IPS DF 6.9 (cell line): ENCODE measurements at regions not wholly inside any gene's neighbourhood (a gene's known extent, or its start where the extent isn't known, plus 50 kb on each side); places are given as distances from the start of the nearest gene placed in this dataset.

Source experiments
- DNase-seq: peaks from one replicate; pipeline ENCODE4 v3.0.0-alpha.2; 2013; ENCODE audit warnings: low read depth, low spot score
- H3K27ac ChIP-seq: one replicate; pipeline ENCODE4 v1.5.1; 2013; ENCODE audit warnings: low read length, control low read depth
- H3K27me3 ChIP-seq: 2 replicates; pipeline ENCODE4 v1.6.1; 2013; ENCODE audit warnings: mild to moderate bottlenecking, low read length; ENCODE audit not compliant: control insufficient read depth, insufficient read depth
- H3K36me3 ChIP-seq: 2 replicates; pipeline ENCODE4 v1.6.1; 2013; ENCODE audit warnings: low read length; ENCODE audit not compliant: control insufficient read depth, insufficient read depth
- H3K4me1 ChIP-seq: 2 replicates; pipeline ENCODE4 v1.6.1; 2013; ENCODE audit warnings: low read length; ENCODE audit not compliant: control insufficient read depth, insufficient read depth
- H3K4me3 ChIP-seq: 2 replicates; pipeline ENCODE4 v1.5.1; 2013; ENCODE audit warnings: mild to moderate bottlenecking, low read length
- H3K9me3 ChIP-seq: 2 replicates; pipeline ENCODE4 v1.6.1; 2013; ENCODE audit warnings: low read length, inconsistent platforms; ENCODE audit not compliant: control insufficient read depth, insufficient read depth
- WGBS: extraction: QIAGEN DNeasy Blood & Tissue Kit; methylation state at CpG from one replicate; pipeline ENCODE4 v1.1.7; 2013; ENCODE audit warnings: mixed read lengths, missing lambda C conversion rate; ENCODE audit not compliant: insufficient read length, insufficient coverage; 5-methylcytosine and 5-hydroxymethylcytosine counted together

- WGBS: no CpG with 5 or more reads among the region's 4 CpGs
- Histone ChIP-seq H3K27ac (no peak overlapping the region), H3K27me3 (no peaks in the 10 kb centered on the region), H3K4me3 (no peak overlapping the region), H3K4me1 (no peaks in the 10 kb centered on the region), H3K9me3 (no peaks in the 10 kb centered on the region), H3K36me3 (no peaks in the 10 kb centered on the region)
- no peak for DNase-seq
These were observed 344.6 kb downstream of the UBE3D start for GRCh38 chr6:82720992-82721391.

DNA sequence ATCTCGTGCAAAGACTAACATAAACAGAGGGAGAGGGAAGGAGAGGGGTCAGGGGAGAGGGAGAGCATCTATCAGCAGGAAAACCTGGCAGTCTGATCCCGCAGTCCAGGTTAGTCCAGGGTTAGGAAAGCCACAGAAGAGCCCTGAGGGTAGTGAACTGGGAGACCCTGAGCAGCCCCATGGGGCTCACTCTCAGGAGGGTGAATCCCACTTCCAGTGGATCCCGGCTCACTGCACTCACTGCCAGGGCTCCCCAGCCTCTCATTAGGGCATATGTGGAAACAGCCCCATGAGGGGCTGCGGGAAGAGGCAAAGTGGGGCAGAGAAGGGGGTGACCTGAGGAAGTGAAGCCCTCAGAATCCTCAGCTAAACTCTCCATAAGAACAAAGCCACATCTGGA, 329.9 kb downstream of the UBE3D start:
- no peak for DNase-seq
- H3K4me1 ChIP-seq: no peaks in the 10 kb centered on the region; the same call in 1 of the 2 replicates
- no peak overlapping the region for H3K27ac ChIP-seq
- H3K27me3 ChIP-seq: no peaks in the 10 kb centered on the region
- no peaks in the 10 kb centered on the region for H3K9me3 ChIP-seq
- WGBS: no CpG with 5 or more reads among the region's 4 CpGs
- H3K4me3 ChIP-seq: no peak overlapping the region
- H3K36me3 ChIP-seq: no peaks in the 10 kb centered on the region

GRCh38 chr6:82737965-82738364, 327.7 kb downstream of the UBE3D start:
- DNase-seq: no peak
- H3K27me3 ChIP-seq: no peaks in the 10 kb centered on the region
- H3K36me3 ChIP-seq: no peaks in the 10 kb centered on the region
- no CpG with 5 or more reads among the region's 1 CpG for WGBS
- H3K9me3 ChIP-seq: no peaks in the 10 kb centered on the region
- H3K4me3 ChIP-seq: no peak overlapping the region
- no peak overlapping the region for H3K27ac ChIP-seq
- peaks cover 2% of the 10 kb centered on the region for H3K4me1 ChIP-seq

- Histone ChIP-seq H3K4me3 (no peak overlapping the region), H3K27ac (no peak overlapping the region), H3K27me3 (no peaks in the 10 kb centered on the region), H3K9me3 (no peaks in the 10 kb centered on the region), H3K4me1 (peaks cover 2% of the 10 kb centered on the region), H3K36me3 (no peaks in the 10 kb centered on the region)
- WGBS: no CpG with 5 or more reads among the region's 1 CpG
- no peak for DNase-seq
These were observed 326.9 kb downstream of the UBE3D start for GRCh38 chr6:82738773-82739172.

DNA sequence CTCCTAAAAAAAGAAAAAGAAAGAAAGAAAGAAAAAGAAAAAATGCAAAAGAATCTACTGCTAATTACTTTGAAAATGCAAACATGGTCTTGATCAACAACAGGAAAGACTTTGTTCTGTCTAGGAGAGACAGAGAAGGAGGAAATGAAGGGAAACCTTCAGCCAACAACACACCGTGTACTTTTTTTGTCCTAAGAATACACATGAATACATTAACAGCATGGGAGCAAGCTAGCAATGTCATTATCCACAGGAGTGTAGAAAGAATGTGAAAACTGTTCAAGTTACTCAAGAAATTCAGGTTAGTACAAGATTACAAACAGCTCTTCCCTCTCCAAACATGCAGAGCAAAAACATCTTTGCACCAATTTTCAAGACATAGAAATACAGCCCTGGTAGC, 326.3 kb downstream of the UBE3D start:
- Histone ChIP-seq H3K27me3 (no peaks in the 10 kb centered on the region), H3K36me3 (no peaks in the 10 kb centered on the region), H3K9me3 (no peaks in the 10 kb centered on the region), H3K27ac (no peak overlapping the region), H3K4me3 (no peak overlapping the region), H3K4me1 (peaks cover 2% of the 10 kb centered on the region)
- WGBS: no CpG with 5 or more reads among the region's 1 CpG
- DNase-seq: no peak

- Histone ChIP-seq H3K27ac (no peak overlapping the region), H3K36me3 (no peaks in the 10 kb centered on the region), H3K9me3 (no peaks in the 10 kb centered on the region), H3K4me1 (peaks cover 2% of the 10 kb centered on the region), H3K4me3 (no peak overlapping the region), H3K27me3 (no peaks in the 10 kb centered on the region)
- DNase-seq: no peak
- no CpG with 5 or more reads among the region's 4 CpGs for WGBS
These were observed 325.6 kb downstream of the UBE3D start for GRCh38 chr6:82740072-82740471.

GRCh38 chr6:82741325-82741995, 324.2 kb downstream of the UBE3D start:
- DNase-seq: no peak
- no CpG with 5 or more reads among the region's 1 CpG for WGBS

GRCh38 chr6:82741996-82742385, 323.6 kb downstream of the UBE3D start:
- no peak overlapping the region for H3K4me3 ChIP-seq
- no peak overlapping the region for H3K27ac ChIP-seq
- no CpG with 5 or more reads among the region's 3 CpGs for WGBS
- peaks cover 2% of the 10 kb centered on the region for H3K4me1 ChIP-seq
- no peak for DNase-seq
- H3K27me3 ChIP-seq: no peaks in the 10 kb centered on the region
- H3K36me3 ChIP-seq: no peaks in the 10 kb centered on the region
- H3K9me3 ChIP-seq: no peaks in the 10 kb centered on the region

More at GRCh38 chr6:82741325-82741995, 324.2 kb downstream of the UBE3D start:
- Histone ChIP-seq H3K4me3 (no peak overlapping the region), H3K9me3 (no peaks in the 10 kb centered on the region), H3K27ac (no peak overlapping the region), H3K4me1 (peaks cover 2% of the 10 kb centered on the region), H3K27me3 (no peaks in the 10 kb centered on the region), H3K36me3 (no peaks in the 10 kb centered on the region)

DNA sequence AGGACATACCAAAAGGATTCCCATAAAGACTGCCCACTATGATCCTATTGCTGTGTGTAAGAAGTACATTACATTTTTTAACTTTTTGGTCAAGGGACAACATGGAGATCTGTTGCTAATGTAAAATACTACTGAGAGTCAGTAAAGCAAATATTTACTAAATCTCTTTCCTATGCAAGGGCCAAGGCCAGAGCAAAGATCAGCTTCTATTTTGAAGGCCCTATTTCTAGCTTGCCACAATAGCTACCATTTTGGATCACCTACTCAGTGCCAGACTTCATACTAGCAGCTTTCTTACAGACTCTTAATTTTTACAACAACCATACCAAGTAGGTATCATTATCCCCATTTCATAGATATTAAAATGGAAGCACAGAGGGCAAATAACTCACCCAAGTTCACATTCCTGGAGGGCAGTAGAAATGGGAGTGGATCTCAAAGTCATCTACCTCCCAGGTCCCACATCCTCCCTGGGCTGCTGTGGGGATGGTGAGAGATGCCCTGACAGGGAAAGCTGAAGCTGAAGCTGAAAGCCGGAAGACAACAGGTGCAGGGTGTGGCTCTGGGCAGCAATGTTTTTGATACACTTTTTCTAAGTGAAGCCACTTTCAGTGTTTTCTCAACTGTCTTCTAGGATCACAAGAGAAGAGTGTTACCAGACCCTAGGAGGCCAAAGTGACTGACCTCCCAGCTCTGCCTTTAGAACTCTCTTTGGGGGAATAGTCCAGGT, 321.2 kb downstream of the UBE3D start:
- no peaks in the 10 kb centered on the region for H3K36me3 ChIP-seq
- no peak overlapping the region for H3K27ac ChIP-seq
- H3K9me3 ChIP-seq: no peaks in the 10 kb centered on the region
- H3K4me3 ChIP-seq: no peak overlapping the region
- no peaks in the 10 kb centered on the region for H3K27me3 ChIP-seq
- no CpG with 5 or more reads among the region's 1 CpG for WGBS
- H3K4me1 ChIP-seq: peaks cover 2% of the 10 kb centered on the region
- DNase-seq: no peak

GRCh38 chr6:82750556-82750955, 315.1 kb downstream of the UBE3D start:
- Histone ChIP-seq H3K36me3 (no peaks in the 10 kb centered on the region), H3K4me1 (peaks cover 1% of the 10 kb centered on the region; the same call in 1 of the 2 replicates), H3K4me3 (no peak overlapping the region), H3K27me3 (no peaks in the 10 kb centered on the region), H3K27ac (no peak overlapping the region), H3K9me3 (no peaks in the 10 kb centered on the region)
- WGBS: no CpG with 5 or more reads among the region's 4 CpGs
- no peak for DNase-seq

- no peak for DNase-seq
- H3K4me1 ChIP-seq: peaks cover 1% of the 10 kb centered on the region; the same call in 1 of the 2 replicates
- H3K27ac ChIP-seq: no peak overlapping the region
These were observed 313.9 kb downstream of the UBE3D start for GRCh38 chr6:82751718-82752117.

More at GRCh38 chr6:82751718-82752117, 313.9 kb downstream of the UBE3D start:
- H3K4me3 ChIP-seq: no peak overlapping the region
- H3K36me3 ChIP-seq: no peaks in the 10 kb centered on the region
- H3K27me3 ChIP-seq: no peaks in the 10 kb centered on the region
- no peaks in the 10 kb centered on the region for H3K9me3 ChIP-seq
